ENCODE measurements at regions not wholly inside any gene's neighbourhood (a gene's known extent, or its start where the extent isn't known, plus 50 kb on each side); places are given as distances from the start of the nearest gene placed in this dataset.

DNA sequence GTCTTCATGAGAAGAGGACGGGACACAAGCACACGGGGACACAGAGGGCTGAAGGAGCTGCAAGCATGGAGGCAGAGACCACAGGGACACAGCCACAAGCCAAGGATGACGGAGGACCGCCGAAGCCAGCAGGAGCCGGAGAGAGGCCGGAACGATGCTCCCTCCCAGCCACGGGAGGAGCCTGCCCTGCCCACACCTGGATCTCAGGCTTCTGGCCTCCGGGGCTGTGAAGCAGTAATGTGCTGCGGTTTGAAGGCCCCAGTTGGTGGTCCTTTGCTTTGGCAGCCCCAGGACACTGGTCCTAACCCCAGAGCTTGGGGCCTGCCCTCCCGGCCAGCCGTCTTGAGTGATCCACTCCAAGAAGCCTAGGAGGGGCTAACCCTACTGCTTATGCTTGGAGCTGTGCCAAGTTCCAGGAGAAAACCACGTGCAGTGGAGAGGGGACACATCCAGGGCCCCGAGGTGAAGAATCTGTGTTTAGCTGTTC is 85.9 kb downstream of the HMX1 start (continued):
- no peak for TF ChIP-seq ZNF8 (CRISPR knock-in tag; IDR thresholded peaks at IDR 0.05)
- no peak for TF ChIP-seq OSR1 (CRISPR knock-in tag; IDR thresholded peaks at IDR 0.05)
- TF ChIP-seq, protein P1, sequence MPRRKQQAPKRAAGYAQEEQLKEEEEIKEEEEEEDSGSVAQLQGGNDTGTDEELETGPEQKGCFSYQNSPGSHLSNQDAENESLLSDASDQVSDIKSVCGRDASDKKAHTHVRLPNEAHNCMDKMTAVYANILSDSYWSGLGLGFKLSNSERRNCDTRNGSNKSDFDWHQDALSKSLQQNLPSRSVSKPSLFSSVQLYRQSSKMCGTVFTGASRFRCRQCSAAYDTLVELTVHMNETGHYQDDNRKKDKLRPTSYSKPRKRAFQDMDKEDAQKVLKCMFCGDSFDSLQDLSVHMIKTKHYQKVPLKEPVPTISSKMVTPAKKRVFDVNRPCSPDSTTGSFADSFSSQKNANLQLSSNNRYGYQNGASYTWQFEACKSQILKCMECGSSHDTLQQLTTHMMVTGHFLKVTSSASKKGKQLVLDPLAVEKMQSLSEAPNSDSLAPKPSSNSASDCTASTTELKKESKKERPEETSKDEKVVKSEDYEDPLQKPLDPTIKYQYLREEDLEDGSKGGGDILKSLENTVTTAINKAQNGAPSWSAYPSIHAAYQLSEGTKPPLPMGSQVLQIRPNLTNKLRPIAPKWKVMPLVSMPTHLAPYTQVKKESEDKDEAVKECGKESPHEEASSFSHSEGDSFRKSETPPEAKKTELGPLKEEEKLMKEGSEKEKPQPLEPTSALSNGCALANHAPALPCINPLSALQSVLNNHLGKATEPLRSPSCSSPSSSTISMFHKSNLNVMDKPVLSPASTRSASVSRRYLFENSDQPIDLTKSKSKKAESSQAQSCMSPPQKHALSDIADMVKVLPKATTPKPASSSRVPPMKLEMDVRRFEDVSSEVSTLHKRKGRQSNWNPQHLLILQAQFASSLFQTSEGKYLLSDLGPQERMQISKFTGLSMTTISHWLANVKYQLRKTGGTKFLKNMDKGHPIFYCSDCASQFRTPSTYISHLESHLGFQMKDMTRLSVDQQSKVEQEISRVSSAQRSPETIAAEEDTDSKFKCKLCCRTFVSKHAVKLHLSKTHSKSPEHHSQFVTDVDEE (CRISPR knock-in tag; IDR thresholded peaks at IDR 0.05), result no peak

DNA sequence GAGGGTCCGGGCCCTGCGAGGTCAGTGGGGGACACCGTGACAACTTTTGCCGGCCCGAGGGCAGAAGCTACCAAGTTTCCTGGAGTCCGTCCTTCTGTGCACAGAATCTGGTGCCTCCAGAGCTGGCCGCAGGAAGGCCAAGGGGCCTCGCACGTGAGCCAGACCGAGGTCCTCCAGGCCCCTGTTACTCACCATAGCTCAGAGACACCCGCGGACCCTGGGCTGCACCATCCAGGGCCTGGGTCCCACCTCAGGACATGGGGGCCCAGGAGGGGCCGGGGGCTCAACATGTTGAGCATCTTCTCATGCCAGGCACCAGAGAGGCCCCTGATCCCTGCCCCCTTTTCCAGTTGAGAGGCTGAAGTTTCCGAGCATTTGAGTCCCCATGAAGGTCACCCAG is 87.9 kb downstream of the HMX1 start:
- TF ChIP-seq TCF4 (CRISPR knock-in tag; IDR thresholded peaks at IDR 0.05; ENCODE audit: borderline replicate concordance), result no peak
- TF ChIP-seq, protein P2, sequence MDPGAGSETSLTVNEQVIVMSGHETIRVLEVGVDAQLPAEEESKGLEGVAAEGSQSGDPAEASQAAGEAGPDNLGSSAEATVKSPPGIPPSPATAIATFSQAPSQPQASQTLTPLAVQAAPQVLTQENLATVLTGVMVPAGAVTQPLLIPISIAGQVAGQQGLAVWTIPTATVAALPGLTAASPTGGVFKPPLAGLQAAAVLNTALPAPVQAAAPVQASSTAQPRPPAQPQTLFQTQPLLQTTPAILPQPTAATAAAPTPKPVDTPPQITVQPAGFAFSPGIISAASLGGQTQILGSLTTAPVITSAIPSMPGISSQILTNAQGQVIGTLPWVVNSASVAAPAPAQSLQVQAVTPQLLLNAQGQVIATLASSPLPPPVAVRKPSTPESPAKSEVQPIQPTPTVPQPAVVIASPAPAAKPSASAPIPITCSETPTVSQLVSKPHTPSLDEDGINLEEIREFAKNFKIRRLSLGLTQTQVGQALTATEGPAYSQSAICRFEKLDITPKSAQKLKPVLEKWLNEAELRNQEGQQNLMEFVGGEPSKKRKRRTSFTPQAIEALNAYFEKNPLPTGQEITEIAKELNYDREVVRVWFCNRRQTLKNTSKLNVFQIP (CRISPR knock-in tag; IDR thresholded peaks at IDR 0.05; ENCODE audit: borderline replicate concordance, low read depth), result no peak
- no peak for TF ChIP-seq ZC3H10 (CRISPR knock-in tag; IDR thresholded peaks at IDR 0.05)
- TF ChIP-seq, protein P3, sequence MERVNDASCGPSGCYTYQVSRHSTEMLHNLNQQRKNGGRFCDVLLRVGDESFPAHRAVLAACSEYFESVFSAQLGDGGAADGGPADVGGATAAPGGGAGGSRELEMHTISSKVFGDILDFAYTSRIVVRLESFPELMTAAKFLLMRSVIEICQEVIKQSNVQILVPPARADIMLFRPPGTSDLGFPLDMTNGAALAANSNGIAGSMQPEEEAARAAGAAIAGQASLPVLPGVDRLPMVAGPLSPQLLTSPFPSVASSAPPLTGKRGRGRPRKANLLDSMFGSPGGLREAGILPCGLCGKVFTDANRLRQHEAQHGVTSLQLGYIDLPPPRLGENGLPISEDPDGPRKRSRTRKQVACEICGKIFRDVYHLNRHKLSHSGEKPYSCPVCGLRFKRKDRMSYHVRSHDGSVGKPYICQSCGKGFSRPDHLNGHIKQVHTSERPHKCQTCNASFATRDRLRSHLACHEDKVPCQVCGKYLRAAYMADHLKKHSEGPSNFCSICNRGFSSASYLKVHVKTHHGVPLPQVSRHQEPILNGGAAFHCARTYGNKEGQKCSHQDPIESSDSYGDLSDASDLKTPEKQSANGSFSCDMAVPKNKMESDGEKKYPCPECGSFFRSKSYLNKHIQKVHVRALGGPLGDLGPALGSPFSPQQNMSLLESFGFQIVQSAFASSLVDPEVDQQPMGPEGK (CRISPR knock-in tag; IDR thresholded peaks at IDR 0.05; ENCODE audit: borderline replicate concordance), result no peak
- no peak for TF ChIP-seq ZFP3 (CRISPR knock-in tag; IDR thresholded peaks at IDR 0.05)
- no peak for TF ChIP-seq RARB (CRISPR knock-in tag; IDR thresholded peaks at IDR 0.05)
- ATAC-seq, result no peak

DNA sequence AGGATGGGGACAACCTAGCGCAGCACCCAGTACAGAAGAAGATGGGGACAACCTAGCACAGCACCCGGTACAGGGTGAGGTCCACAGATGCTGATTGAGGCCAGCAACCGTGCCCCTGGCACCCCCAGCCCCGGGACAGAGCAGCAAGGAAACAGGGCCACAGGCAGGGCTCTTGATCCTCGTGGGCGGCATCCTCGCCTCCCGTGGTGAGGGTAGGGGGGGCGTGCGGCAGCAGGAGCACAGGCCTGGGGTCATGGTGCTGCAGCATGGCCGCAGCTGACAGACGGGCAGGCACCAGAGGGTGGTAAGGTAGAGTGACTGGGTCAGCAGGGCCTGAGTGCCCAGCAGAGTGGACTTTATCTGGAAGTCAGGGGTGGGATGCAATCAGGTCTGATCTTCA is 89.5 kb downstream of the HMX1 start:
- TF ChIP-seq OSR1 (CRISPR knock-in tag; IDR thresholded peaks at IDR 0.05) (no peak), GLIS3 (CRISPR knock-in tag; IDR thresholded peaks at IDR 0.05) (no peak), ZNF70 (CRISPR knock-in tag; IDR thresholded peaks at IDR 0.05) (no peak), BACH2 (CRISPR knock-in tag; IDR thresholded peaks at IDR 0.05; ENCODE audit: borderline replicate concordance) (no peak), ARNTL (CRISPR knock-in tag; IDR thresholded peaks at IDR 0.05; ENCODE audit: borderline replicate concordance, low read depth) (no peak), PPARA (CRISPR knock-in tag; IDR thresholded peaks at IDR 0.05; ENCODE audit: borderline replicate concordance) (no peak)
- TF ChIP-seq, protein P4, sequence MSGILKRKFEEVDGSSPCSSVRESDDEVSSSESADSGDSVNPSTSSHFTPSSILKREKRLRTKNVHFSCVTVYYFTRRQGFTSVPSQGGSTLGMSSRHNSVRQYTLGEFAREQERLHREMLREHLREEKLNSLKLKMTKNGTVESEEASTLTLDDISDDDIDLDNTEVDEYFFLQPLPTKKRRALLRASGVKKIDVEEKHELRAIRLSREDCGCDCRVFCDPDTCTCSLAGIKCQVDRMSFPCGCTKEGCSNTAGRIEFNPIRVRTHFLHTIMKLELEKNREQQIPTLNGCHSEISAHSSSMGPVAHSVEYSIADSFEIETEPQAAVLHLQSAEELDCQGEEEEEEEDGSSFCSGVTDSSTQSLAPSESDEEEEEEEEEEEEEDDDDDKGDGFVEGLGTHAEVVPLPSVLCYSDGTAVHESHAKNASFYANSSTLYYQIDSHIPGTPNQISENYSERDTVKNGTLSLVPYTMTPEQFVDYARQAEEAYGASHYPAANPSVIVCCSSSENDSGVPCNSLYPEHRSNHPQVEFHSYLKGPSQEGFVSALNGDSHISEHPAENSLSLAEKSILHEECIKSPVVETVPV (CRISPR knock-in tag; IDR thresholded peaks at IDR 0.05), result no peak
- no peak for ATAC-seq

DNA sequence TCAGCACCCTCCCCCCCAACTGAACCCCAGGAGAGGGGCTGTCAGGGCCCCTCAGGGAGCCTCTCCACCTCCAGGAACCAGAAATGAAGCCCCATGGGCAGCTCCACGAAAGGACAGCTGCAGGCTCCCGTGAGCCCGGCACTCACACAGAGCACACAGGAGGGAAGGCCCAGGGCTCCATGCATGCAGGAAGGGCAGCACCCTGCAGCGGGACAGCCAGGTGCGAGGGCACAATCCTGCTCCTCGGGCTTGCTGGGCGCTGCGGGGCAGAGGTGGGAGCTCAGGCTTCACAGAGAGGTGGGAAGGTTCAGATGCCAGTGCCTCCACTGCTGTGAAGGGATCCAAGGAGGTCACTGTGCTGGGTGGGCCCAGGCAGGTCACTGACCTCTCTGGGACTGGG is 90.0 kb downstream of the HMX1 start:
- no peak for ATAC-seq
- TF ChIP-seq SNAI2 (CRISPR knock-in tag; IDR thresholded peaks at IDR 0.05), result no peak
- TF ChIP-seq CSDC2 (CRISPR knock-in tag; IDR thresholded peaks at IDR 0.05), result no peak
- no peak for TF ChIP-seq ZNF70 (CRISPR knock-in tag; IDR thresholded peaks at IDR 0.05)
- TF ChIP-seq ZFP3 (CRISPR knock-in tag; IDR thresholded peaks at IDR 0.05), result no peak
- TF ChIP-seq RARB (CRISPR knock-in tag; IDR thresholded peaks at IDR 0.05), result no peak
- TF ChIP-seq ARNTL (CRISPR knock-in tag; IDR thresholded peaks at IDR 0.05; ENCODE audit: borderline replicate concordance, low read depth), result no peak
- TF ChIP-seq, protein P2 (CRISPR knock-in tag; IDR thresholded peaks at IDR 0.05; ENCODE audit: borderline replicate concordance, low read depth), result no peak
- TF ChIP-seq ZC3H10 (CRISPR knock-in tag; IDR thresholded peaks at IDR 0.05), result no peak
